ENCODE measurements at regions not wholly inside any gene's neighbourhood (a gene's known extent, or its start where the extent isn't known, plus 50 kb on each side); places are given as distances from the start of the nearest gene placed in this dataset.

DNA sequence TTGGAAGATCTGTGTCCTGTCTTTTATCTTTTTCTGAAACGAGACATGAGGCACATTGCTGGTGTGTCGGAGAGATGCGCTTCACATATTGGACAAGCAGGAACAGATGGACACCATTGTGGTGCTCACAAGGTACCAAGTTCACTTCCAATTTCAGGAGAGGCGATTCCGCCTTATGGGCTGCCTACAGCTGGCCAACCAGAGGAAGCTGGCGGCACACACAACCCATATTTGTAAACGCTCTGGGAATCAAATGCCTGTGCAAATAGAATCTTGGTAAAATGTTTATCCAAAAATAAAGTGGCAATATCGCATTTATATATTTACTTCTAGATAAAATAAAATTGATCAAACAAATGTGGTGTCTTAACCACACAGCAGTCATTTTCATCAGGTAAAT lies 337.4 kb downstream of the TCERG1L start:
- TF ChIP-seq, protein P1, sequence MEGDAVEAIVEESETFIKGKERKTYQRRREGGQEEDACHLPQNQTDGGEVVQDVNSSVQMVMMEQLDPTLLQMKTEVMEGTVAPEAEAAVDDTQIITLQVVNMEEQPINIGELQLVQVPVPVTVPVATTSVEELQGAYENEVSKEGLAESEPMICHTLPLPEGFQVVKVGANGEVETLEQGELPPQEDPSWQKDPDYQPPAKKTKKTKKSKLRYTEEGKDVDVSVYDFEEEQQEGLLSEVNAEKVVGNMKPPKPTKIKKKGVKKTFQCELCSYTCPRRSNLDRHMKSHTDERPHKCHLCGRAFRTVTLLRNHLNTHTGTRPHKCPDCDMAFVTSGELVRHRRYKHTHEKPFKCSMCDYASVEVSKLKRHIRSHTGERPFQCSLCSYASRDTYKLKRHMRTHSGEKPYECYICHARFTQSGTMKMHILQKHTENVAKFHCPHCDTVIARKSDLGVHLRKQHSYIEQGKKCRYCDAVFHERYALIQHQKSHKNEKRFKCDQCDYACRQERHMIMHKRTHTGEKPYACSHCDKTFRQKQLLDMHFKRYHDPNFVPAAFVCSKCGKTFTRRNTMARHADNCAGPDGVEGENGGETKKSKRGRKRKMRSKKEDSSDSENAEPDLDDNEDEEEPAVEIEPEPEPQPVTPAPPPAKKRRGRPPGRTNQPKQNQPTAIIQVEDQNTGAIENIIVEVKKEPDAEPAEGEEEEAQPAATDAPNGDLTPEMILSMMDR (IDR thresholded peaks at IDR 0.05) = no peak
- no peak for TF ChIP-seq POLR2A (IDR thresholded peaks at IDR 0.05)
